Fibroblast of skin of right quadriceps (primary cell): ENCODE measurements at regions not wholly inside any gene's neighbourhood (a gene's known extent, or its start where the extent isn't known, plus 50 kb on each side); places are given as distances from the start of the nearest gene placed in this dataset.
"Not testable (repeated sequence)": the region's sequence is repeated elsewhere in the genome, so short reads cannot be mapped to it uniquely, and the experiment has no call there.

ENCODE experiments used
- DNase-seq: peaks from one replicate; pipeline ENCODE4 v3.0.0-alpha.2; 2013

DNA sequence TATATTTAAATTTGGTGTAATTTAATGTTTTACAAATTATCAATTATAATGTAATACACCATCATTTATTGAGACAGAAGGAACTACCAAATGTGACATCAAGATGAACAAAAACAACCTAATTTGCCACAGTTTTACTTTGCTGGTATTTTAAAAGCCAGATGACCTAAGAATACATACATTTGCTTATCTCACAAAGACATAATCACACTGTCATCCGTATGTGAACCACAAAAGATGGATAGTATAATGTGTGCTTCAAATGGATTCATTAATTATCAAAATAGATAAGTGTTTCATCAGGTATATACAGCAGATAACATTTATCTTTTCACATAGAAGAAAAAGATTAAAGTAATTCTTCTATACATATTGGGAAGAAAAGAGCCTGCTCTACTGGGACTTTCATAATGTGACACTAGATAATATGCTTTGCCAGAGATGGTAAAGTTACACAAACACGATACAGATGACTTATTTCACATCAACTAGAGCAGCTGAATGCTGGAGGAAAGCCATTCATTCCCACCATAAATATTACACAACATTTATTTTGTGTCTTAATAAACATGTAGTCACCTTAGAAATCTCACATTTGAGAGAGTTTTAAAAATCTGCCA is 278.5 kb downstream of the ISL1 start:
- DNase-seq: no peak

DNA sequence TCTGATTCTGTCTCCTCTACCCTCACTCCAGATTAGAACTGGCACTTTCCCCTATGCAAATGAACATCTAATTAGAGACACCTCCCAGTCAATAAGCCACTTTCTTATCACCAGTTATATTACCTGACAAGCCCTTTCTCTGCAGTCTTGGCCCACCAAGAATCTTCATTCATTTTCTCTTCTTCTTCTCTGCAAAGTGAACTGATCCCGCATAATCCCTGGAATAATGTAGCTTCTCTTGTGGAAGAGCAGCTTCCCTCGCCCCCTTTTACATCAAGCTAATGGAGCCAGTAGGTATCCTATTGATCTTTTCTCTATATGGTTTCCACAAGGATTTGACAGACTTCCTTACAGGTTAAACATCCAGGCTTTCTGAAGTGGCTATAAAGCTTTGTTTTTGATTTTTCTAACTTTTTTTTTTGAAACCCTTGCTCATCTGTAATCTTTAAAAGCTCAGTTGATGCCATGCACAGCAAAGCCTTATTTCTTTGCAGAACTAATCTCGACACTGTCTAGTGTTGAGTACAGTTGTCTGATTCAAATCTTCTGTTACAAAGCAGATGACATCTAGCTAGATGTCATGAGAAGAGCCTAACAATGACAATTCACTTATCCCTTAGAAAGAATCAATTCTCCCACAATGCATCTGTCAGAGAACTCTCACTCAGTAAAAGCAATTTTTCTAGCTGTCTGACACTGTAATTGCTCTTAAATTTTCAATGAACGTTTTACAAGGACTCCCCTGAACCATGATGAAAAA is 281.4 kb downstream of the ISL1 start:
- DNase-seq: no peak

DNA sequence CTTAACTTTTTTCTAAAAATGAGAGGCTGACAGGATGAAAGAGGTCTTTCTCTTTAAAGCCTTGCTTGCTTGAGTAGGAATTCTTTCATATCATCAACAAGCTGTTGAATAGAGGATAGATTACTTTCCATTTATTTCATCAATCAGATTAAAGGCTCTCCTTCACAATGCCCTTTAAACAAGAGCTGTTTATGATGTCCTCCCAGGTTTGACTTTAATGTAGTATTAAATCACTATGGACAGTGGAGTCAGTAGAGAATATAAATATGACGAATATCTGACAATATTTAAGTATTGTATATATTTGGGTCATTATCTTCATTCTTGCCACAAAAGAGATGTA is 282.0 kb downstream of the ISL1 start:
- DNase-seq: no peak

DNA sequence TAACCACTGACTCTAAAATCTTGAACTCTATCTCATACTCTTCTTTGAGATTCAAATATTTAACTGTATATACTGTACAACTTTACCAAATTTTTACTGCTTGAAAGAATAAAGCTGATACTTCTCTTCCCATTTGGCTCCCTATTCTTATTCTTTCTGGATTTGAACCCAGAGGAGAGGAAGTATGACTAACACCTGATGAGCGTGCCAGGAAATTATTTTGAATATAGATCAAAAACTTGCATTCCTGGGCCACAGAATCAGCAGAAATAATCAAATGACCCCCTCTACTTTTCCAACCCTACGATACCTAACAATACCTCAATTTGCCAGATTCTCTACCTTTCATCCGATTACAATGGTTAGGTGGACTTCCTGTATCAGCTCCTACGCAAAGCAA is 285.8 kb downstream of the ISL1 start:
- DNase-seq: no peak

DNA sequence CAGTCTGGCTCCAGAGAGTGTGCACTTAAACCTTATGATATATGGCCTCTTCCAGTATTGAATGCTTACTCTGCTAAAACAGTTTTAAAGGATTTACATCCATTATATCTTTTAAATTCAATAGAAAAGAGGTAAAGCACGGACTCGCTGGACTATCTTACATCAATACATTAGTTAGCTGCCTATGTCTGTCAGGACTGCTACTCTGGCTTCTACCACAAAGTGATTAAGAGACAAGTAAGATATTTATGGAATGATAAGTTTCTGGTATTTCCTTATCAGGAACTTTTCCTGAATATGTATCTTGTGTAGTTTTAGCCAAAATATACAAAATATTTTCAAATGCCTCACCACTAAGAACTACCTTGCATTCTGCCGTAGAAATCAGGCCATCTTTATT is 295.1 kb downstream of the ISL1 start:
- no peak for DNase-seq

DNA sequence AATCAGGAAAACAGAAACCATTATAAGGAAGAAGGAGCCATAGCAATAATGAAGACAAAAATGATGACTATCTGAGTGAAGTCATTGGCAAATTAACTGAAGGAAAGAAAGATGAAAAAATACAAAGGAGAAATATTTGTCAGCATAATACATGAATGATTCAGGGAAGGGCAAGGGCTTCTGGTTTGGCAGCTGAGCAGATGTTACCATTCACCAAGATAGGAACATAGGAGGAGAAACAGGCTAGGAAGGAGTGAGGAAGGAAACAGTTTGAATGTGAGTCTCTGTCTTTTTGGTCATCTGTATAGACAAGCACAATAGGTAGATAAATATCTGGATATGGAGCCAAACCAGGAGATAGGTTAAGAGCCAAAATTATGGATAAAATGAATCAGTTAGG is 296.0 kb downstream of the ISL1 start:
- DNase-seq: no peak

DNA sequence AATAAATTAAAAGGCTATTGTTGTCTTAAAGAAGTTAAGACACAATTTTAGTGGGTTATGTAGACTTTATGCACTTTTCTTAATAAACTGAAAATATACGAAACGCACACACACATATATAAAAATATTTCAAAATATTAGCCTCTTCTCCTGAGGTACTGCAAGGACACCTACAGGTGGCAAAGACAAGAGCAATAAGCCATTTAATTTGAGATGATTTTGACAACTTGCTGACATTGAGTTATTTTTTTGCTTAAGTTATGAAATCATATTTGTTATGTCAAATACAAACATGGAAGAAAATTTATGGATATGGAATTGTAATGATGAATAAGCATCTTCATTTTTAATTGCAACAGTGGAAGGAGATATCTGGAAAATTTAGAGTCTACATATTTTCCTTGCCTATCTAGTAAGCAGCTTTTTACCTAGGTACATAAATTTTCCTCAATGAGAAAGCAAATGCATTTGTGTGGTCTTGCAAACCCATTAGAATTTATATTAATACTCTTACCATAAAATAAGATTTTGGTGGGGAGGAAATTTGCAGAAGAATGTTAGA is 301.6 kb downstream of the ISL1 start:
- no peak for DNase-seq

DNA sequence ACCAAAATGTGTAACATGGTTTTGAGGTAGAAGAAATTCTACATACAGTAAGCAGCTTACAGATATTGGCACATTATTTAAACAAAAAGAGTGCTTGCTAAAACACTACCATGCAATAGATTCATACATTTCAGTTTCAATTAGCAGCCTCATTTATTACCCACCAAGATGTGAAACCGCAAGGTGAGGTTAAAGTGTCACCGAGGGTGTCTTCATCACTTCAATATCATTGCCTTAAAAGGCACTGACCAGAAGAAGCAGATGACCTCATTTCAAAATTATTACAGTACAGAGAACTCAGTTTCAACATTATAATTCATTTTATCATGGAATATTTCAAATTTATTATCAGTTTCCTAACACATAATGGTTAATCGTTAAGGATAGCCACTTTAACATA is 302.2 kb downstream of the ISL1 start:
- no peak for DNase-seq

DNA sequence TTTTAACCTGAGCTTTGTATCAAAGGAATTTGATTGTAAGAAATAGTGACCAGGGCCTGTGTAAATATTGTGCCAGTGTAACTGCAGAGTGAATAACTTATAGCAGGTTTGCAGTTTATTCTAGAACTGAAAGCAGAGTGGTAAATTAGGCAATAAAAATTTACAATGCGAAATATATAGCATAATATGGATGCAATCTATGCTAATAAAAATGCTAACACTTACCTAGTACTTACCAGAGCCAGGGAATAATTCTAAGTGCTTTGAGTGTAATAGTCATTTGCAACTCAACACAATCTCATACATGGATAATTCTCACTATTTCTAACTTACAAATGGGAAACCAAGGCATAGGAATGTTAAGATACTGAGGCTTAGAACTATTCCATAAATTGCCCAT is 303.4 kb downstream of the ISL1 start:
- DNase-seq: no peak

DNA sequence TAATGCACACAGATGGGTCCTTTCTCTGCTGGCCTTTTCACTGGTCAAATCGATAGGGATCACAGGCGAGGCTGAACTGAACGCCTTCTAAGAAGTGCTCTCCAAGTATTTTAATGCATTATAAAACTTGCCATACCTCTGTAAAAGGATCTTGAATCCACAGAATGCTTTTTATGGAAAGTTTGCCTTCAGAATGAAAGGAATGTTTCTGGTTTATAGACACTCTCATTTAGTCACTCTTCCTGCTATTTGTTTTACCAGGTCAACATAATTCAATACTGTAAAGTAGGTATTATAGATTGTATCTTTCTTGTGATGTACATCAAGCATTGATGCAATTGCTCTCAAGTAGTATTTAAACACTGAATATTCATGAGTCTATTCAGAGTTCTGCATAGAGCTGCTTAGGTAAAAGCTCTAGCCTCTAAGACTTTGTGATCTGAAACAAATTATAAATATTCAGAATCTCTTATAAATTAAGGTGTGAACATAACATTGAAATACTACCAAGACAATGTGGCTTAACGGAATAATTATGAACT is 308.4 kb downstream of the ISL1 start:
- no peak for DNase-seq

DNA sequence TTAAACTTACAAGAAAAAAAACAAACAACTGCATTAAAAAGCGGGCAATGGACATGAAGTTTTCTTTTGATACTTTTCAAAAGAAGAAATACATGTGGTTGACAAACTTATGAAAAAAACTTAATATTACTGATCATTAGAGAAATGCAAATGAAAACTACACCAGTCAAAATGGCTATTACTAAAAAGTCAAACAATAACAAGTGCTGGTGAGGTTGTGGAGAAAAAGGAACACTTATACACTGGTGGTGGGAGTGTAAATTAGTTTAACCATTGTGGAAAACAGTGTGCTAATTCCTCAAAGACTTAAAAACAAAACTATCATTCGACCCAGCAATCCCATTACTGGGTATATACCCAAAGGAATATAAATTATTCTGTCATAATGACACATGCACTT is 311.6 kb downstream of the ISL1 start:
- DNase-seq: no peak

DNA sequence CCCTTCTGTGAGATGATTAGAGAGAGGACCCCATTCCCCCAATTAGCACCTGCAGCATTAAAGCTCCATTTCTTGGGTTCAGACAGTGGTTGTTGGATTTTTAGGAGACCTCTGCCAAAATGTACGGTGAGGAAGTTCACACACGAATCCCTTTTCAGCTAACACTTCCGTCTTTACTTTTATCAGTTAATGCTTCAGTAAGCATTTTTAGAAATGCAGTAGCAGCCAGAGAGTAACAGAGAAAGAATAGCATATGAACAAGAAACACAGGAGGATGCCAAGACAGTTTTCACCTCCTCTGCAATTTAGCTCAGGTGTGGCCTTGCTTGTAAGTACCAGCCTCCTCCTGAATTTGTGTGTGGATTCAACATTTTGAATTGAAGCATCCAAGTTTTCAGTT is 312.9 kb downstream of the ISL1 start:
- no peak for DNase-seq

DNA sequence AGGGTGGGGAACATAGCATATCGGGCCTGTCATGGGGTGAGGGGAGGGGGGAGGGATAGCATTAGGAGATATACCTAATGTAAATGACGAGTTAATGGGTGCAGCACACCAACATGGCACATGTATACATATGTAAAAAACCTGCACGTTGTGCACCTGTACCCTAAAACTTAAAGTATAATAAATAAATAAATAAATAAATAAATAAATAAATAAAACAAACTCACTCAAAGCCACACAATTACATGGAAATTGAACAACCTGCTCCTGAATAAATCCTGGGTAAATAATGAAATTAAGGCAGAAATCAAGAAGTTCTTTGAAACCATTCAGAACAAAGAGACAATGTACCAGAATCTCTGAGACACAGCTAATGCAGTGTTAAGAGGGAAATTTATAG is 318.8 kb downstream of the ISL1 start:
- not testable (repeated sequence) for DNase-seq

DNA sequence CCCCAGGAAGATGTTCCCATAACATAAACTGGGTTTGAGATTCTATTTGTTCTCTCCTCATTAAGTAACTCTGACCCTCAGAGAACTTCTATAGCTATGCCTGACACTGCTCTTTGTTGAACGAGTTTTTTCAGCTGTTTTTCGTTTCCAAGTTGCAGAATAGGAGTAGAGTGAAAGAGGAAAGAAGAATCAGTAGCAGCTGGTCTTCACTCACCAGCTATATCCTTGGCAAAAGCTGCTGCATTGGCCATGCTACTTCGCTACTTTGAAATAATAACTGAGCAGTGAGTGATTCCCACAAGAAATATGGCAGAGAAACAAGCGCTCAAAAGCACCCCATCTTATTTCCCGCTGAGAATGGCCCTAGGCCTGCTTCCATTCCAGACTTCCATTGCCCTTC is 329.0 kb downstream of the ISL1 start:
- DNase-seq: no peak

DNA sequence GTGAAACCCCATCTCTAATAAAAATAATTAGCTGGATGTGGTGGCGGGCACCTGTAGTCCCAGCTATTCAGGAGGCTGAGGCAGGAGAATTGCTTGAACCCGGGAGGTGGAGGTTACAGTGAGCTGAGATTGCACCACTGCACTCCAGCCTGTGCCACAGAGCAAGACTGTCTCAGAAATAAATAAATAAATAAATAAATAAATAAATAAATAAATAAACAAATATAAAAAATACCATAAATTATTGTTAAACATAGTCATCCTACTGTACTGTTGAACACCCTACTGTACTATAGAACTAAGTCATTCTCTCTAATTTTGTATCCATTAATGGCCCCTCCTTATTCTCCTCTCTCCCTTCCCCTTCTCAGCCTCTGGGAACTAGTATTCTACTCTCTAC is 332.2 kb downstream of the ISL1 start:
- DNase-seq: not testable (repeated sequence)

DNA sequence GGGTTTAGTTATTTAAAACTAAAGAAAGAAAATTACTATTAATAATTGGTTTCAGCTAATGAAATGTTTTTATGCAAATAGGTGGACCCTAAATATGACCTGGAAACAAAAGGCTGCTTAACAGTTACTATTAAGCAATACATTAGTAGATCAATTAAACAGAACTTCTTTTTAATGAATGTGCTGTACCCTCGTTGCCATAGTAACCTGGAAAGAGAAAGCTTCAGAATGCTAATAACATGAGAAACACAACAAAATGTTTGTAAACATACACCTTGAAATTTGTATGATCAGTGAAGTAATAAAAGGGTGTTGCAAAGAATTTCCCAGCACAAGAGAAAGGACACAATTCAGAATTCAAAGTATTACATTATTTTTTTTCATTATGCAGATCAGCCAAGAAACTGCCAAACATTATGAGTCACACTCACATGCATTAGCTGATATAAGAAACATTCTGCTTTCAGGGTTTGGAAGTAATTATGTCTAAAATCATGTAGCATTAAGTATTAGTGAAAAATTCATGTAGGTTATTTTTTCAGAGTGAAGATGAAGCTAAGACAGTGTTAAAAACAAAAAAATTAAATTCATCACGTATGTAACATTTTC is 348.3 kb downstream of the ISL1 start:
- DNase-seq: no peak

DNA sequence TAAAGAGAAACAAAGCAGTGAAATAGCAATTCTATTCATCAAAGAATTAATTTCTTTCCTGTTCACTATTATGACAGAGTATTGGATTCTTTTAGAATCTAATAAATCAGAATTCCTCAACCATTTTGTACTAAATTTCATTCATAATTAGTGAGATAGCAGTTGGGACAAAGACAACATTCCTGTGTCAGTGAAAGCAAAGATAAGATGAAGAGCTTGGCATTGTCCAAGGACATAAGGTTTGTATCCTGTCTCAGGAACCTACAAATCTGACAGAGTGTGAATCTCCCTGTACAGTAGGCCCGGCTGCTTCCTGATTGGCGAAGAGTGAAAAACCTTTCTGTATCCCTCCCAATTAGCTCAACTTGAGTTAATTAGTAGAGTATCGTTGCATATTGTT is 349.1 kb downstream of the ISL1 start:
- DNase-seq: no peak

DNA sequence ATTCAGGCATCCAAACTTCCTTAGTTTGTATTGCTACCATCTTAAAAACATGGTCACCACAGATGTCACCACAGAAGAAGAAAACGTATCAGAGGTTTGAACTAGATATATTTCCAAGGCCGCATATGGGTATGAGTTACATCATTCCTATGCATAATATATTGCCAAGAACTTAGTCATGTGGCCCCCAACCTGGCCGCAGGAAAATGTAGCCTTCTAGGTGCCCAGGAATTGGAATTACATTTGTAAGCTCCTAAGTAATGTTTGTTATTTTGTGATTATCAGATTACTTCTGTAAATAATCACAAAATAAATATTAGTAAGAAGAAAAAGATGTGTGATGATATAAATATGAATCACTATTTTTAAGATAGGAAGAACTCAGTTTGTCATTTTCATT is 351.4 kb downstream of the ISL1 start:
- no peak for DNase-seq

DNA sequence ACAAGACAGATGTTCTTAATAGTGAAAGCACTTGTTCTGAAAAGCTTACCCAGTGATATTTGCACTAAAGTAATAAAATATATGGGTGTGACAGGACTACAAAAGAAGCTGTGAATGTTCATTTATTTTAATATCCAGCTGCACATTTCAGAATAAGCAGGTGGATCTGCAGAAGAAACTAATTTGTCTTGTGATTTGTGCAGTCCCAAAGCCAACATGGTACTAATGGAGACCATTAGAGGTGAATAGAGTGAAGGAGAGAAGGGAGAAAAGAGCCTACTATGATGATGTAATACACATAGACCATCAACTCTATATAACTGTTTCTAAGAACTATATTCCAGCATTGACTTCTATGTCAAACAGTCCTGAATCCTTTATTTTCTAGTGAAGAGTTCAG is 362.8 kb downstream of the ISL1 start:
- no peak for DNase-seq

DNA sequence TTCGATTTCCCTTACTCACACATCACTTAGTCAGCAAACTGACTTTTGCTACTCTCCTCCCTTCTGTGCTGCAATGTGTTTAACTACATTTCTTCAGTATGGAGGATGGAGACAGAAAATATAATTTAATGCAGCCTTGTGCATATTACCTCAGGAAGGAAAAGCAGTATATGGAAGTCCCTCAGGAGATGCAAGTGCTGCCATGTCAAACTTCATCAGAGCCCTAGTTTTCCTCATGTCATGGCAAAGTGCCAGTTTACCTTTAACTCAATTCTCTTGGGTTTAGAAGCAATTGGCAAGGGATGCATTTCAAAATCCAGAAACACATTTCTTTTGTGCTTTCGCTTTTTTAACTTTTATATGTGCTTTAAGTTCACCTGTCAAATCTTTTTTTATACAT is 365.4 kb downstream of the ISL1 start:
- no peak for DNase-seq
